Neural progenitor cell (in vitro differentiated cells): ENCODE measurements at regions not wholly inside any gene's neighbourhood (a gene's known extent, or its start where the extent isn't known, plus 50 kb on each side); places are given as distances from the start of the nearest gene placed in this dataset.
"Not testable (repeated sequence)": the region's sequence is repeated elsewhere in the genome, so short reads cannot be mapped to it uniquely, and the experiment has no call there.

Source experiments
- DNase-seq: peaks from one replicate; pipeline ENCODE4 v3.0.0-alpha.2; 2016; ENCODE audit warnings: low spot score
- H2AFZ ChIP-seq: fragments of 200-600 bp; sonication (generic); replicated peaks from 2 replicates; pipeline ENCODE4 v1.6.1; 2016; ENCODE audit warnings: antibody characterized with exemption
- H3F3A ChIP-seq: fragments of 200-600 bp; sonication (generic); 2 replicates; pipeline ENCODE4 v1.6.1; 2016; ENCODE audit warnings: antibody characterized with exemption, low read depth
- H3K27ac ChIP-seq: fragments of 200-600 bp; sonication (generic); 2 replicates; pipeline ENCODE4 v1.5.1; 2016; ENCODE audit warnings: mild to moderate bottlenecking
- H3K27me3 ChIP-seq: fragments of 200-600 bp; sonication (generic); 2 replicates; pipeline ENCODE4 v1.6.1; 2016; ENCODE audit warnings: mild to moderate bottlenecking, moderate library complexity
- H3K36me3 ChIP-seq: fragments of 200-600 bp; sonication (generic); 2 replicates; pipeline ENCODE4 v1.5.1; 2016
- H3K4me1 ChIP-seq: fragments of 200-600 bp; sonication (generic); 2 replicates; pipeline ENCODE4 v1.6.1; 2016; ENCODE audit warnings: mixed run types
- H3K4me2 ChIP-seq: fragments of 200-600 bp; sonication (generic); 2 replicates; pipeline ENCODE4 v1.6.1; 2016
- H3K4me3 ChIP-seq: fragments of 200-600 bp; sonication (generic); 2 replicates; pipeline ENCODE4 v1.5.1; 2016
- H3K79me2 ChIP-seq: fragments of 200-600 bp; sonication (generic); 2 replicates; pipeline ENCODE4 v1.6.1; 2016; ENCODE audit warnings: low read depth
- H3K9ac ChIP-seq: fragments of 200-600 bp; sonication (generic); 2 replicates; pipeline ENCODE4 v1.6.1; 2016
- H3K9me3 ChIP-seq: fragments of 200-600 bp; sonication (generic); 2 replicates; pipeline ENCODE4 v1.5.1; 2016; ENCODE audit warnings: low read depth
- H4K20me1 ChIP-seq: fragments of 200-600 bp; sonication (generic); 2 replicates; pipeline ENCODE4 v1.6.1; 2016; ENCODE audit warnings: low read depth
- H3K27ac Mint-ChIP-seq: 3 replicates; pipeline ENCODE4 v1.8.0; 2021; ENCODE audit warnings: mixed read lengths
- H3K27me3 Mint-ChIP-seq: 2 replicates; pipeline ENCODE4 v1.8.0; 2022; ENCODE audit warnings: low read depth, mild to moderate bottlenecking, inconsistent platforms, moderate library complexity, mixed read lengths; ENCODE audit not compliant: insufficient read depth
- H3K36me3 Mint-ChIP-seq: 3 replicates; pipeline ENCODE4 v1.8.0; 2021; ENCODE audit warnings: mixed read lengths
- H3K4me1 Mint-ChIP-seq: 3 replicates; pipeline ENCODE4 v1.8.0; 2021; ENCODE audit warnings: mixed read lengths
- H3K4me3 Mint-ChIP-seq: 3 replicates; pipeline ENCODE4 v1.8.0; 2021; ENCODE audit warnings: mild to moderate bottlenecking, moderate library complexity, mixed read lengths
- H3K9me3 Mint-ChIP-seq: 3 replicates; pipeline ENCODE4 v1.8.0; 2020; ENCODE audit warnings: mixed read lengths
- EZH2 ChIP-seq: fragments of 200-600 bp; sonication (generic); IDR thresholded peaks from 2 replicates; pipeline ENCODE4 v1.6.1; 2017; ENCODE audit warnings: antibody characterized with exemption, mild to moderate bottlenecking, moderate library complexity
- EZH2phosphoT487 ChIP-seq: fragments of 200-600 bp; sonication (generic); IDR thresholded peaks from 2 replicates; pipeline ENCODE4 v1.6.1; 2017; ENCODE audit warnings: antibody characterized with exemption
- TF ChIP-seq, protein P1 (sequence below): fragments of 200-600 bp; sonication (generic); IDR thresholded peaks from 2 replicates; pipeline ENCODE4 v1.5.1; 2017; ENCODE audit warnings: antibody characterized with exemption, mild to moderate bottlenecking

DNA sequence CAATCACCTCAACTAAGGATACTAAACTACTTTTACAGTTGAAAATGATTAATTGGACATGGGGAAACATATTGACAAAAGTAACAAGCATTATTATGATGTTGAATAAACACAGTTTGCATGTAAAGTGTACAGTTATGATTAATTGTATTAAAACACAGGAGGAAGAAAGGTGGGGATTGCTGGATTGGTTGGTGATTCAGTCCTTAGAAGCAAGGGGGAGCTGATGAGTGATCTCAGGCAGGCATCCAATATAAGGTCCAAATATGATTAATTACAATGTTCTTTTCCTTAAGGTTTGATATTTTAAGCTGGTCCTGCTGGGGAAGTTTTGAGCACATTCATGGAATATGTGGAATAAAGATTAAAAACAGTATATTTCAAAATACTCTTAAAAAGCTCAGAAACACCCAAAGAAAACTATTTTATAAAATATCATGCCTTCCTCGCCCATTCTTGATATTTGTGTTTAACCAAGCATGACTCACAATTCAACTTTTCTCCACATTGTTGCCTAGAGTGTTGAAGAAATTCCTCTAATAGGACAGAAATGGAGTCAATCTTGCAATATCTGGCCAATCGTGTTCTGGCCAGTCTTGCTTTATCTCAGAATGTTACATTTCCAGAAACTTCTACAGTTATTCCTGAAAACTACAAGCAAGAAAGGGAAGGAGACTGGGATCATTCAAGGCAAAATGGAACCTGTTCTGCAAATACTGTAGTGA lies 268.2 kb downstream of the RPIA start:
- Histone ChIP-seq H3K27me3 (no peaks in the 10 kb centered on the region), H2AFZ (no peak overlapping the region), H3K9me3 (peaks cover 32% of the 10 kb centered on the region), H4K20me1 (no peaks in the 10 kb centered on the region), H3K4me3 (no peak overlapping the region), H3K79me2 (no peaks in the 10 kb centered on the region), H3K9ac (no peak overlapping the region), H3F3A (no peaks in the 10 kb centered on the region), H3K4me1 (no peaks in the 10 kb centered on the region), H3K27ac (no peak overlapping the region), H3K36me3 (no peaks in the 10 kb centered on the region), H3K4me2 (no peak overlapping the region)
- Mint-ChIP-seq H3K27ac (no peak overlapping the region), H3K9me3 (peaks cover 3% of the 10 kb centered on the region), H3K27me3 (peaks cover 2% of the 10 kb centered on the region), H3K4me1 (no peaks in the 10 kb centered on the region), H3K36me3 (no peaks in the 10 kb centered on the region), H3K4me3 (no peak overlapping the region)
- DNase-seq: no peak
- TF ChIP-seq EZH2phosphoT487: no peak

DNA sequence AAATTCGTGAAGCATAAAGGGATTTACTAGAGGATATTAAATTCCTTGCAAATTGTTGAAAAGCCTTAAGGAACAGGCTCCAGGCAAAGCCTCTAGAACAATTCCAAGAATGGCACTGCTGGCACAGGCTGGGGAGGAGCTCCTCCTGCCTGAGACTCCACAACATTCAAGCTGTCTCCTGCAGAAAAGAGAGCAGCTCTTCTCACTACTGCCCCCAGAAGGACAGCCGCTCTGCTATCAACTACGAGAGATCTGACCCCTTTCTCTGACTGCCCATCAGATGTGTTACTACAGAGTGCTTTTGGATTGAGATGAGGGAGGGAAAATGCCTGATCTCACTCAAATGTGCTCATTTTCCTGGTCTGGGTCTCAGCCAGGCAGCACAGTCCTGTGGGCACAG lies 269.9 kb downstream of the RPIA start:
- not testable (repeated sequence) for H3K79me2 ChIP-seq, H3F3A ChIP-seq, DNase-seq, H3K27ac Mint-ChIP-seq, H3K27ac ChIP-seq, H3K4me1 Mint-ChIP-seq, H3K9me3 Mint-ChIP-seq, H3K36me3 ChIP-seq, H3K4me3 Mint-ChIP-seq, H2AFZ ChIP-seq, H3K27me3 Mint-ChIP-seq, H3K4me2 ChIP-seq, H3K4me1 ChIP-seq, H3K27me3 ChIP-seq, H4K20me1 ChIP-seq, H3K36me3 Mint-ChIP-seq, H3K4me3 ChIP-seq, H3K9ac ChIP-seq
- H3K9me3 ChIP-seq: peaks cover 32% of the 10 kb centered on the region

DNA sequence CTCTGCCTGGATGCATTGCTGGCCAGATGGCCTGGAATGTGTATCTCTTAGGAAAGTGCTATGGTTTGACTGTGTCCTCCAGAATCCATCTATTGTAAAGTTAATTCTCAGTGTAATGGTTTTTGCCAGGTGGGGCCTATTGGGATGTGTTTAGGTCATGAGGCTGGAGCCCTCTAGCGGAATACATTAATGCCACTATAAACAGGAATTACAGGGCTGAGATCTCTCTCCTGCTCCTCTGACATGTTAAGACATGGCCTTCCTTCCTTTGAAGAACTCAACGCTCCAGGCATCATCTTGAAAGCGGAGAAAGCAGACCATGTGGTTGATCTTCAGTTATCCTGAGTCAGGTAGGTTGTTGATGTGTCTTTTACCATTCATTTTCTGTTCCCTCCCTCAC lies 276.4 kb downstream of the RPIA start:
- TF ChIP-seq EZH2 (no peak), EZH2phosphoT487 (no peak)
- TF ChIP-seq, protein P1, sequence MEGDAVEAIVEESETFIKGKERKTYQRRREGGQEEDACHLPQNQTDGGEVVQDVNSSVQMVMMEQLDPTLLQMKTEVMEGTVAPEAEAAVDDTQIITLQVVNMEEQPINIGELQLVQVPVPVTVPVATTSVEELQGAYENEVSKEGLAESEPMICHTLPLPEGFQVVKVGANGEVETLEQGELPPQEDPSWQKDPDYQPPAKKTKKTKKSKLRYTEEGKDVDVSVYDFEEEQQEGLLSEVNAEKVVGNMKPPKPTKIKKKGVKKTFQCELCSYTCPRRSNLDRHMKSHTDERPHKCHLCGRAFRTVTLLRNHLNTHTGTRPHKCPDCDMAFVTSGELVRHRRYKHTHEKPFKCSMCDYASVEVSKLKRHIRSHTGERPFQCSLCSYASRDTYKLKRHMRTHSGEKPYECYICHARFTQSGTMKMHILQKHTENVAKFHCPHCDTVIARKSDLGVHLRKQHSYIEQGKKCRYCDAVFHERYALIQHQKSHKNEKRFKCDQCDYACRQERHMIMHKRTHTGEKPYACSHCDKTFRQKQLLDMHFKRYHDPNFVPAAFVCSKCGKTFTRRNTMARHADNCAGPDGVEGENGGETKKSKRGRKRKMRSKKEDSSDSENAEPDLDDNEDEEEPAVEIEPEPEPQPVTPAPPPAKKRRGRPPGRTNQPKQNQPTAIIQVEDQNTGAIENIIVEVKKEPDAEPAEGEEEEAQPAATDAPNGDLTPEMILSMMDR: no peak
- Mint-ChIP-seq H3K36me3 (no peaks in the 10 kb centered on the region), H3K9me3 (peaks cover 3% of the 10 kb centered on the region)

DNA sequence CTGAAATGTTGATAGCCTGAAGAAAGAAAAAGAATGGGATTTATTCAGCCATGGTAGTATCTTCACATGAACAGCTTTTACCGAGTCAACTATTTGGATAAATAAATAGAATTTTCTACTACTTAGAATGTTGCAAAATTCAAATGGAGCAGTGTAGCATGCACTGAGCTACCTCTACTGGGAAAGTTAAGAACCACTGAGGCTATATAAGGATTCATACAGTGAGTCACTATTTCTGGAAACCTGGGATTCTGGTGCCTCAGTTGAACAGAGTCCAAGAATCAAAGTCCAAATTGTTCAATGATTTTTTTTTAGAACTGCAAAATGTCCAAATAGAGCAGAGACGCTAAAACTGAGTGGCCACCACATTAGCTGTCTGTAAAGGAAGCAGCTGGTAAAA lies 286.5 kb downstream of the RPIA start:
- not testable (repeated sequence) for H3K9me3 Mint-ChIP-seq, H3F3A ChIP-seq, H3K36me3 ChIP-seq, H3K4me1 Mint-ChIP-seq, H3K4me3 Mint-ChIP-seq, H3K27ac ChIP-seq, H3K4me1 ChIP-seq, H3K9ac ChIP-seq, H3K36me3 Mint-ChIP-seq, H3K4me3 ChIP-seq, H3K79me2 ChIP-seq, H2AFZ ChIP-seq, H4K20me1 ChIP-seq, H3K27me3 ChIP-seq, H3K27ac Mint-ChIP-seq, H3K27me3 Mint-ChIP-seq, DNase-seq, H3K9me3 ChIP-seq, H3K4me2 ChIP-seq

More for the DNA sequence above, 276.4 kb downstream of the RPIA start:
- DNase-seq: no peak
- Histone ChIP-seq H3K79me2 (no peaks in the 10 kb centered on the region), H3K4me3 (no peak overlapping the region), H3K9ac (no peak overlapping the region), H3K9me3 (peaks cover 14% of the 10 kb centered on the region), H3K4me1 (no peaks in the 10 kb centered on the region), H3K27me3 (no peaks in the 10 kb centered on the region), H3K27ac (no peak overlapping the region), H2AFZ (no peak overlapping the region), H4K20me1 (no peaks in the 10 kb centered on the region), H3F3A (no peaks in the 10 kb centered on the region), H3K36me3 (no peaks in the 10 kb centered on the region), H3K4me2 (no peak overlapping the region)
- Mint-ChIP-seq H3K4me1 (no peaks in the 10 kb centered on the region), H3K4me3 (no peak overlapping the region), H3K27ac (no peak overlapping the region), H3K27me3 (no peaks in the 10 kb centered on the region)

DNA sequence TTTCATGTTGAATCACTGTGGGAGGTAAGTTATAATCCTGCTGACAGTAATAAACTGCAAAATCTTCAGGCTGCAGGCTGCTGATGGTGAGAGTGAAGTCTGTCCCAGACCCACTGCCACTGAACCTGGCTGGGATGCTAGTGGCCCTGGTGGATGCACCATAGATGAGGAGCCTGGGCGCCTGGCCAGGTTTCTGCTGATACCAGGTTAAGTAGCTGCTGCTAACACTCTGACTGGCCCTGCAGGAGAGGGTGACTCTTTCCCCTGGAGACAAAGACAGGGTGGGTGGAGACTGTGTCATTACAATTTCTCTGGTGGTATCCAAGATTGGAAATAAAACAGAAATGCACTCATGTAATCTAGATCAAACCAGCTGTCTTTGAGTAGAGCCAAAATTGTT lies 287.0 kb downstream of the RPIA start:
- H3K9ac ChIP-seq, DNase-seq, H3K4me1 ChIP-seq, H3K9me3 Mint-ChIP-seq, H2AFZ ChIP-seq, H4K20me1 ChIP-seq, H3K27ac ChIP-seq, H3K36me3 Mint-ChIP-seq, H3K27ac Mint-ChIP-seq, H3F3A ChIP-seq, H3K27me3 Mint-ChIP-seq, H3K4me2 ChIP-seq, H3K4me1 Mint-ChIP-seq, H3K4me3 ChIP-seq, H3K9me3 ChIP-seq, H3K36me3 ChIP-seq, H3K27me3 ChIP-seq, H3K4me3 Mint-ChIP-seq, H3K79me2 ChIP-seq: not testable (repeated sequence)

DNA sequence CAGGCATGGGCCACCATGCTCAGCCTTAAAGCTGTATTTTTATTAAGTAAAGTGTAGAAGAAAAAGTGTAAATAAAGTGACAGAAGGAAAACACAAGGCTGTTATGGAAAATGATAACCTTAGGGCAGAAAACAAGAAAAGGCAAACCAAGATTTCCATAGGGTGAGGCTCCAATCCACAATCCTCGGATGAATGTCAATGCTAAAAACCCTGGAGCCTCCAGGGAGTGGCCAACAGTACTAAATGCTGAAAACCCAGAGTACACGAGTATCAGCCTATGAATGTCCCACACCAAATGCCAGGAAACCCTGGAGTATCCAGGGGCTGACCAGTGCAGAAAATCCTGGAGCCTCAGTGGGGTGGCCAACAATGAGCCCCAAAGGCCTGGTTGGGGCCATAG lies 292.6 kb downstream of the RPIA start:
- H3K4me3 Mint-ChIP-seq: not testable (repeated sequence)

DNA sequence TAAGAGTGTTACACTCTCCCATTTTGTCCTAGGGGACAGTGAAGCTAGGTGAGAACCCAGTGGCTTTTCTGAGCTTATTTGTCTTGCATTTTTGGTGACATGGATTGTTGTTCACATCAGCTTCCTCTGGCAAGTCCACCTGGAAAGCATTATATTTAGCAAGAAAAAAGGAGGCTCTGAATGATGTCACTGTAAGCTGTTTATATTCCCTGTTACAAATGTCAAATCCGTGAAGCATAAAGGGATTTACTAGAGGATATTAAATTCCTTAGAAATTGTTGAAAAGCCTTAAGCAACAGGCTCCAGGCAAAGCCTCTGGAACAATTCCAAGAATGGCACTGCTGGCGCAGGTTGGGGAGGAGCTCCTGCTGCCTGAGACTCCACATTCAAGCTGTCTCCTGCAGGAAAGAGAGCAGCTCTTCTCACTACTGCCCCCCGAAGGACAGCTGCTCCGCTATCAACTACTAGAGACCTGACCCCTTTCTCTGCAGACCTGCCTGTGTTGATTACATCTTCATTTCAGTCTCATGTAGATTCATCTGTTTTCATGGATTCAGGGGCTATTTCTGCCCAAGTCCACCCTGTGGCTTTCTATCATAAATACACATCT lies 295.4 kb downstream of the RPIA start:
- H3K27me3 Mint-ChIP-seq, H3K9ac ChIP-seq, H3K4me3 Mint-ChIP-seq, H3K36me3 ChIP-seq, H4K20me1 ChIP-seq, H3K79me2 ChIP-seq, H3K4me3 ChIP-seq, H3K9me3 ChIP-seq, DNase-seq, H3K36me3 Mint-ChIP-seq, H3K27me3 ChIP-seq, H3K27ac Mint-ChIP-seq, H3K4me1 Mint-ChIP-seq, H3K9me3 Mint-ChIP-seq, H2AFZ ChIP-seq, H3K4me2 ChIP-seq, H3K27ac ChIP-seq, H3F3A ChIP-seq, H3K4me1 ChIP-seq: not testable (repeated sequence)

More for the DNA sequence above, 292.6 kb downstream of the RPIA start:
- H3K36me3 Mint-ChIP-seq, H3F3A ChIP-seq, H2AFZ ChIP-seq, H3K9me3 ChIP-seq, H4K20me1 ChIP-seq, H3K4me2 ChIP-seq, H3K27ac Mint-ChIP-seq, H3K9ac ChIP-seq, H3K4me1 ChIP-seq, H3K4me3 ChIP-seq, H3K36me3 ChIP-seq, H3K27me3 Mint-ChIP-seq, H3K27me3 ChIP-seq, DNase-seq, H3K9me3 Mint-ChIP-seq, H3K79me2 ChIP-seq, H3K27ac ChIP-seq, H3K4me1 Mint-ChIP-seq: not testable (repeated sequence)
